ENCODE measurements at regions not wholly inside any gene's neighbourhood (a gene's known extent, or its start where the extent isn't known, plus 50 kb on each side); places are given as distances from the start of the nearest gene placed in this dataset.
"Not testable (repeated sequence)": the region's sequence is repeated elsewhere in the genome, so short reads cannot be mapped to it uniquely, and the experiment has no call there.

- DNase-seq = not testable (repeated sequence)
Observed at GRCh38 chr21:9572782-9573181, 948.6 kb upstream of the TPTE start.

GRCh38 chr21:9573528-9573927 is 947.9 kb upstream of the TPTE start:
- DNase-seq = not testable (repeated sequence)

GRCh38 chr21:9579275-9579674 is 942.1 kb upstream of the TPTE start:
- not testable (repeated sequence) for DNase-seq

GRCh38 chr21:9587941-9588340 is 933.4 kb upstream of the TPTE start:
- DNase-seq = not testable (repeated sequence)

GRCh38 chr21:9592591-9592990 is 928.8 kb upstream of the TPTE start:
- not testable (repeated sequence) for DNase-seq

- DNase-seq = not testable (repeated sequence)
Observed at GRCh38 chr21:9593646-9594045, 927.7 kb upstream of the TPTE start.

GRCh38 chr21:9614011-9614410 is 907.4 kb upstream of the TPTE start:
- DNase-seq = not testable (repeated sequence)

- not testable (repeated sequence) for DNase-seq
Observed at GRCh38 chr21:9621121-9621793, 900.1 kb upstream of the TPTE start.

GRCh38 chr21:9628051-9628450 is 893.3 kb upstream of the TPTE start:
- not testable (repeated sequence) for DNase-seq

GRCh38 chr21:9647409-9647808 is 874.0 kb upstream of the TPTE start:
- not testable (repeated sequence) for DNase-seq

- not testable (repeated sequence) for DNase-seq
Observed at GRCh38 chr21:9648331-9648730, 873.1 kb upstream of the TPTE start.

- not testable (repeated sequence) for DNase-seq
Observed at GRCh38 chr21:9648947-9649720, 872.2 kb upstream of the TPTE start.

GRCh38 chr21:9652819-9653218 is 868.6 kb upstream of the TPTE start:
- not testable (repeated sequence) for DNase-seq

GRCh38 chr21:9655221-9655620 is 866.2 kb upstream of the TPTE start:
- DNase-seq = not testable (repeated sequence)

- DNase-seq = not testable (repeated sequence)
Observed at GRCh38 chr21:9656455-9656854, 864.9 kb upstream of the TPTE start.

GRCh38 chr21:9657779-9658178 is 863.6 kb upstream of the TPTE start:
- not testable (repeated sequence) for DNase-seq

GRCh38 chr21:9659877-9660276 is 861.5 kb upstream of the TPTE start:
- not testable (repeated sequence) for DNase-seq

- not testable (repeated sequence) for DNase-seq
Observed at GRCh38 chr21:9663914-9664729, 857.3 kb upstream of the TPTE start.

- DNase-seq = not testable (repeated sequence)
Observed at GRCh38 chr21:9675811-9676210, 845.6 kb upstream of the TPTE start.

- not testable (repeated sequence) for DNase-seq
Observed at GRCh38 chr21:9679029-9679428, 842.4 kb upstream of the TPTE start.

- DNase-seq = not testable (repeated sequence)
Observed at GRCh38 chr21:9688945-9689344, 832.4 kb upstream of the TPTE start.

- DNase-seq = not testable (repeated sequence)
Observed at GRCh38 chr21:9690981-9691380, 830.4 kb upstream of the TPTE start.

- not testable (repeated sequence) for DNase-seq
Observed at GRCh38 chr21:9695759-9696158, 825.6 kb upstream of the TPTE start.
